ENCODE measurements at regions not wholly inside any gene's neighbourhood (a gene's known extent, or its start where the extent isn't known, plus 50 kb on each side); places are given as distances from the start of the nearest gene placed in this dataset.

DNA sequence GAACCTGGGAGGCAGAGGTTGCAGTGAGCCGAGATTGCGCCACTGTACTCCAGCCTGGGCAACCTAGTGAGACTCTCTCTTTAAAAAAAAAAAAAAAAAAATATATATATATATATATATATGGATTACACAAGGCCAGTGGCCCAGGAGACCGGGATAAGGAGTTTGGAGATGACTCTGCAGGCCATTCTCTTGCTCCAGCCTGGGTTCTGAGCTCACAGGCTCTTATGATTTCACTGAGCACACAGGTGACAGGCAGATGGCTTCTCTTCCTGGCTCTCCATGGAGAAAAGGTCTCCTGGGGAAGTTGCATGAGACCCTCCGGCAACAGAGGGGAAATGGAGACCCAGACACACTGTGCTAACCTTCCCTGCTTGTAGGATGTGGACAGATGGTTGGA is 98.7 kb upstream of the VASH1 start:
- Histone ChIP-seq H3K27ac (no peak overlapping the region), H3K4me1 (no peaks in the 10 kb centered on the region), H3K9me3 (peaks cover 0 to 23% (median 19%) of the 10 kb centered on the region in 4 donors), H3K4me3 (no peak overlapping the region), H3K36me3 (no peaks in the 10 kb centered on the region), H3K27me3 (peaks cover 0 to 6% (median 0%) of the 10 kb centered on the region in 3 donors)
- intact Hi-C loops (cut with DNase I; ENCODE audit: low total_unique reads): no loop called here
- DNase-seq: no peak
- TF ChIP-seq, protein P1, sequence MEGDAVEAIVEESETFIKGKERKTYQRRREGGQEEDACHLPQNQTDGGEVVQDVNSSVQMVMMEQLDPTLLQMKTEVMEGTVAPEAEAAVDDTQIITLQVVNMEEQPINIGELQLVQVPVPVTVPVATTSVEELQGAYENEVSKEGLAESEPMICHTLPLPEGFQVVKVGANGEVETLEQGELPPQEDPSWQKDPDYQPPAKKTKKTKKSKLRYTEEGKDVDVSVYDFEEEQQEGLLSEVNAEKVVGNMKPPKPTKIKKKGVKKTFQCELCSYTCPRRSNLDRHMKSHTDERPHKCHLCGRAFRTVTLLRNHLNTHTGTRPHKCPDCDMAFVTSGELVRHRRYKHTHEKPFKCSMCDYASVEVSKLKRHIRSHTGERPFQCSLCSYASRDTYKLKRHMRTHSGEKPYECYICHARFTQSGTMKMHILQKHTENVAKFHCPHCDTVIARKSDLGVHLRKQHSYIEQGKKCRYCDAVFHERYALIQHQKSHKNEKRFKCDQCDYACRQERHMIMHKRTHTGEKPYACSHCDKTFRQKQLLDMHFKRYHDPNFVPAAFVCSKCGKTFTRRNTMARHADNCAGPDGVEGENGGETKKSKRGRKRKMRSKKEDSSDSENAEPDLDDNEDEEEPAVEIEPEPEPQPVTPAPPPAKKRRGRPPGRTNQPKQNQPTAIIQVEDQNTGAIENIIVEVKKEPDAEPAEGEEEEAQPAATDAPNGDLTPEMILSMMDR (IDR thresholded peaks at IDR 0.05): no peak
- TF ChIP-seq POLR2AphosphoS5 (IDR thresholded peaks at IDR 0.05) (no peak), POLR2A (IDR thresholded peaks at IDR 0.05) (no peak), EP300 (IDR thresholded peaks at IDR 0.05) (no peak)
- 76 to 96% (median 89%) methylated on average over 4 of the region's 4 CpGs for WGBS, 5 donors

DNA sequence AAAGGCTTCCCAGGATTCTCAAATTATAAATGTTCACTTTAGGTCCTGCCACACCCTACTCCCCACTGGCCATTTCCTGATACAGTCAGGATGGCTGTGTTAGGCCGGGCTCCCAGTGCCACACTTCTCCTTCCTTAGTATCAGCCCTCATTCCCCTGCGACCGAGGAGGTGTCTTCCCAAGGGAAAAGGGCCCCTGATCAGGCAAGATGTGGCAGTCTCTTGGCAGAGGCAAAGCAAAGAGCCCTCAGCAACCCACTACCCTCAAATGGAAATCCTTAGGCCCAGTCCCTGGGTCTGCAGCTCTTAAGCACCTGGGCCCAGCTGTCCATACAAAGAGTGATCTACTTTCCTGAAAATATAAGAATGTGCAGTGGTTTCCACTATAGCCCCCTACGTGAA is 96.5 kb upstream of the VASH1 start:
- Histone ChIP-seq H3K4me3 (no peak overlapping the region), H3K9me3 (peaks cover 0 to 20% (median 17%) of the 10 kb centered on the region in 4 donors), H3K27ac (no peak overlapping the region), H3K36me3 (no peaks in the 10 kb centered on the region), H3K4me1 (no peaks in the 10 kb centered on the region), H3K27me3 (no peaks in the 10 kb centered on the region)
- WGBS, 5 donors: 60 to 82% (median 78%) methylated on average over 4 of the region's 4 CpGs
- intact Hi-C loops (cut with DNase I; ENCODE audit: low total_unique reads): no loop called here
- TF ChIP-seq, protein P1 (IDR thresholded peaks at IDR 0.05): no peak
- TF ChIP-seq EP300 (IDR thresholded peaks at IDR 0.05) (no peak), POLR2A (IDR thresholded peaks at IDR 0.05) (no peak), POLR2AphosphoS5 (IDR thresholded peaks at IDR 0.05) (no peak)
- DNase-seq: no peak

DNA sequence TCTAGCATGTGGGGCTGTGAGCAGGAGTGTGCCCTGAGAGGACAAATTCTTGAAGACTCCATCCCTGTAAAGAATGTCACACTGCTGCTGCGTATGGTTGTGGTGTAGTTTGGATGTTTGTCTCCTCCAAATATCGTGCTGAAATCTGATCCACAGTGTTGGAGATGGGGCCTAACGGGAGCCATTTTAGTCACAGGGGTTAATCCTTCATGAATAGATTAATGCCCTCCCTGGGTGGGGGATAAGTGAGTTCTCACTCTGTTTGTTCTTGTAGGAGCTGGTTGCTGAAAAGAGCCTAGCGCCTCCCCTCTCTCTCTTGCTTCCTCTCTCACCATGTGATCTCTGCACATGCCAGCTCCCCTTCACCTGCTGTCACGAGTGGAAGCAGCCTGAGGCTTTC is 94.5 kb upstream of the VASH1 start:
- intact Hi-C loops (cut with DNase I; ENCODE audit: low total_unique reads): no loop called here
- 21 to 42% (median 34%) methylated on average over 4 to 5 of the region's 5 CpGs for WGBS, 5 donors
- H3K36me3 ChIP-seq: no peaks in the 10 kb centered on the region
- no peak overlapping the region for H3K27ac ChIP-seq
- TF ChIP-seq, protein P1 (IDR thresholded peaks at IDR 0.05): no peak
- TF ChIP-seq EP300 (IDR thresholded peaks at IDR 0.05): no peak
- no peak for TF ChIP-seq POLR2A (IDR thresholded peaks at IDR 0.05)
- no peak for TF ChIP-seq POLR2AphosphoS5 (IDR thresholded peaks at IDR 0.05)
- H3K27me3 ChIP-seq: no peaks in the 10 kb centered on the region
- no peak for DNase-seq
- H3K4me1 ChIP-seq: no peaks in the 10 kb centered on the region
- H3K9me3 ChIP-seq: peaks cover 0 to 19% (median 15%) of the 10 kb centered on the region in 4 donors
- no peak overlapping the region for H3K4me3 ChIP-seq

DNA sequence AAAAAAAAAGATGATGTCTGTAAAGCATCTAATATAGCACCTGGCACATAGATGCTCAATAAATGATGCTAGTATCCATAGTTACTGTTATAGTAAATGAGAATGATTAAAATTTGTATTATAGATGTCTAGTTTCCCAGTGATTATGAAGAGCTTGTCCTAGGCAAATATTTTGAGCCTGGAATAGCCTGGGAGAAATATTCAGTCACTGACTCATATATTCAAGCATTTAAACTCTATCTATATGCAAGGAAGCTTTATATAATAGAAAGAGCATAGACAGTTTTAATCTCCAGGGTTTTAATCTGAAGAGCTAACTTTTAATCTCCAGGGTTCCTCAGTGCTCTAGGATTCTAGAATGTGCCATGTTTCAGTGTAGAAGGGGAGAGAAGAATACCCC is 91.5 kb upstream of the VASH1 start:
- peaks cover 0 to 19% (median 15%) of the 10 kb centered on the region in 4 donors for H3K9me3 ChIP-seq

More for the DNA sequence above, 91.5 kb upstream of the VASH1 start:
- Histone ChIP-seq H3K36me3 (no peaks in the 10 kb centered on the region), H3K27me3 (peaks cover 0 to 3% (median 0%) of the 10 kb centered on the region in 3 donors), H3K4me1 (no peaks in the 10 kb centered on the region), H3K4me3 (no peak overlapping the region), H3K27ac (no peak overlapping the region)
- TF ChIP-seq EP300 (IDR thresholded peaks at IDR 0.05) (no peak), POLR2AphosphoS5 (IDR thresholded peaks at IDR 0.05) (no peak), POLR2A (IDR thresholded peaks at IDR 0.05) (no peak)
- TF ChIP-seq, protein P1 (IDR thresholded peaks at IDR 0.05): no peak
- no peak for DNase-seq
- intact Hi-C loops (cut with DNase I; ENCODE audit: low total_unique reads): no loop called here
